Trophoblast cell (in vitro differentiated cells and primary cell): ENCODE measurements at regions not wholly inside any gene's neighbourhood (a gene's known extent, or its start where the extent isn't known, plus 50 kb on each side); places are given as distances from the start of the nearest gene placed in this dataset.

ENCODE experiments used
- DNase-seq, 2 donors: peaks; one replicate each; pipeline ENCODE4 v3.0.0-alpha.2; 2016
- H2AFZ ChIP-seq: 2 replicates; pipeline ENCODE4 v1.6.1; 2013; ENCODE audit warnings: low read length, moderate library complexity, mild to moderate bottlenecking; ENCODE audit not compliant: insufficient read depth, poor library complexity
- H2AK5ac ChIP-seq: 2 replicates; pipeline ENCODE4 v1.6.1; 2013; ENCODE audit warnings: mild to moderate bottlenecking, low read length
- H2BK120ac ChIP-seq: 2 replicates; pipeline ENCODE4 v1.6.1; 2013; ENCODE audit warnings: low read length, mild to moderate bottlenecking, moderate library complexity; ENCODE audit not compliant: insufficient read depth, poor library complexity
- H2BK12ac ChIP-seq: 2 replicates; pipeline ENCODE4 v1.6.1; 2013; ENCODE audit warnings: mild to moderate bottlenecking, low read length, moderate library complexity
- H2BK5ac ChIP-seq: 2 replicates; pipeline ENCODE4 v1.6.1; 2013; ENCODE audit warnings: low read length, low read depth, moderate library complexity, mild to moderate bottlenecking; ENCODE audit not compliant: poor library complexity
- H3K14ac ChIP-seq: 2 replicates; pipeline ENCODE4 v1.6.1; 2013; ENCODE audit warnings: mild to moderate bottlenecking, low read length
- H3K18ac ChIP-seq: 2 replicates; pipeline ENCODE4 v1.6.1; 2013; ENCODE audit warnings: mild to moderate bottlenecking, low read length
- H3K23ac ChIP-seq: 2 replicates; pipeline ENCODE4 v1.6.1; 2013; ENCODE audit warnings: low read length
- H3K27ac ChIP-seq: 2 replicates; pipeline ENCODE4 v1.5.1; 2013; ENCODE audit warnings: low read depth, mild to moderate bottlenecking, inconsistent platforms, low read length, moderate library complexity
- H3K27me3 ChIP-seq: 2 replicates; pipeline ENCODE4 v1.6.1; 2013; ENCODE audit warnings: inconsistent platforms, mild to moderate bottlenecking, low read length, moderate library complexity; ENCODE audit not compliant: insufficient read depth
- H3K36me3 ChIP-seq, 2 experiments: 1 replicate in 1 of 2; 2 replicates in 1 of 2; pipeline ENCODE4 v1.6.1; 2013; ENCODE audit warnings: low read length in 2 of 2, mild to moderate bottlenecking in 2 of 2, moderate library complexity in 1 of 2; ENCODE audit not compliant: insufficient read depth in 2 of 2, control insufficient read depth in 1 of 2
- H3K4ac ChIP-seq: 2 replicates; pipeline ENCODE4 v1.6.1; 2013; ENCODE audit warnings: low read depth, mild to moderate bottlenecking, low read length, moderate library complexity
- H3K4me1 ChIP-seq, 2 experiments: 1 replicate in 1 of 2; 2 replicates in 1 of 2; pipeline ENCODE4 v1.6.1; 2013; ENCODE audit warnings: low read length in 2 of 2, mild to moderate bottlenecking in 2 of 2, moderate library complexity in 1 of 2; ENCODE audit not compliant: insufficient read depth in 2 of 2, control insufficient read depth in 1 of 2
- H3K4me2 ChIP-seq: 2 replicates; pipeline ENCODE4 v1.6.1; 2013; ENCODE audit warnings: inconsistent platforms, mild to moderate bottlenecking, low read length, moderate library complexity
- H3K4me3 ChIP-seq: 2 replicates; pipeline ENCODE4 v1.5.1; 2013; ENCODE audit warnings: mild to moderate bottlenecking, low read depth, low read length, inconsistent platforms
- H3K79me1 ChIP-seq: one replicate; pipeline ENCODE4 v1.6.1; 2013; ENCODE audit warnings: low read length
- H3K79me2 ChIP-seq: 2 replicates; pipeline ENCODE4 v1.6.1; 2013; ENCODE audit warnings: low read length, mild to moderate bottlenecking; ENCODE audit not compliant: control insufficient read depth, insufficient read depth, poor library complexity
- H3K9ac ChIP-seq: 2 replicates; pipeline ENCODE4 v1.6.1; 2013; ENCODE audit warnings: mild to moderate bottlenecking, low read length
- H3K9me3 ChIP-seq: 2 replicates; pipeline ENCODE4 v1.6.1; 2013; ENCODE audit warnings: low read depth, mild to moderate bottlenecking, control low read depth, inconsistent platforms, low read length; ENCODE audit not compliant: insufficient read depth
- H4K12ac ChIP-seq: 2 replicates; pipeline ENCODE4 v1.6.1; 2013; ENCODE audit warnings: low read depth, mild to moderate bottlenecking, low read length, moderate library complexity
- H4K8ac ChIP-seq: 2 replicates; pipeline ENCODE4 v1.6.1; 2013; ENCODE audit warnings: low read depth, mild to moderate bottlenecking, low read length, moderate library complexity
- H4K91ac ChIP-seq: one replicate; pipeline ENCODE4 v1.6.1; 2013; ENCODE audit warnings: low read depth, mild to moderate bottlenecking, low read length, moderate library complexity
- WGBS: extraction: QIAGEN DNeasy Blood & Tissue Kit; methylation state at CpG from one replicate; pipeline ENCODE4 v1.1.7; 2013; ENCODE audit warnings: missing lambda C conversion rate; ENCODE audit not compliant: insufficient read length, insufficient coverage; ENCODE audit errors: extremely low coverage; 5-methylcytosine and 5-hydroxymethylcytosine counted together

DNA sequence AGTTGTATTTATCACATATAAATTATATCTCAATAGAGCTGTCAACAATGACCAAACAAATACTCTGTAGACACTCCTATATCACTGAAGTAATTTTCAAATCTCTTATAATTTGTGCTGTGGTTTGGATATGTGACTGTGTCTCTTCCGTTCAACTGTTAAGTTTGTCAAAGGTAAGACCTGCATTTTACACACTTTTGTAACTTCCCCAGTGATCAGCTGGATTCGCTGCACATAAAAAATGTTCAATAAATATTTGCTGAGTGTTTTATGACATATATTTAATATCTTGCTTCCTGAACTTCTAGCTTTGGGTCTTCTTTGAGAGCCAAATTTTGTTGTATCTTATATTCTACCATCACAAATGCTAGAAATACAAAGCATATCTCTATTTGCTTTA, 57.3 kb upstream of the ROCK1 start:
- H3K27ac ChIP-seq = no peak overlapping the region
- no peak overlapping the region for H2BK12ac ChIP-seq
- H3K9ac ChIP-seq = no peak overlapping the region
- H3K4me1 ChIP-seq = no peaks in the 10 kb centered on the region
- H4K91ac ChIP-seq = no peak overlapping the region
- no peaks in the 10 kb centered on the region for H3K36me3 ChIP-seq
- WGBS = no CpG with 5 or more reads among the region's 2 CpGs
- H4K12ac ChIP-seq = no peak overlapping the region
- no peaks in the 10 kb centered on the region for H3K27me3 ChIP-seq
- H3K9me3 ChIP-seq = no peaks in the 10 kb centered on the region
- no peak overlapping the region for H3K14ac ChIP-seq
- H3K4me3 ChIP-seq = no peak overlapping the region
- no peak for DNase-seq
- no peaks in the 10 kb centered on the region for H3K79me2 ChIP-seq
- no peak overlapping the region for H3K4me2 ChIP-seq
- no peaks in the 10 kb centered on the region for H3K79me1 ChIP-seq
- H3K4ac ChIP-seq = no peak overlapping the region
- H2BK120ac ChIP-seq = no peak overlapping the region
- no peak overlapping the region for H2AFZ ChIP-seq
- no peak overlapping the region for H2AK5ac ChIP-seq
- no peak overlapping the region for H3K23ac ChIP-seq
- no peak overlapping the region for H2BK5ac ChIP-seq
- H4K8ac ChIP-seq = no peak overlapping the region
- H3K18ac ChIP-seq = no peak overlapping the region

DNA sequence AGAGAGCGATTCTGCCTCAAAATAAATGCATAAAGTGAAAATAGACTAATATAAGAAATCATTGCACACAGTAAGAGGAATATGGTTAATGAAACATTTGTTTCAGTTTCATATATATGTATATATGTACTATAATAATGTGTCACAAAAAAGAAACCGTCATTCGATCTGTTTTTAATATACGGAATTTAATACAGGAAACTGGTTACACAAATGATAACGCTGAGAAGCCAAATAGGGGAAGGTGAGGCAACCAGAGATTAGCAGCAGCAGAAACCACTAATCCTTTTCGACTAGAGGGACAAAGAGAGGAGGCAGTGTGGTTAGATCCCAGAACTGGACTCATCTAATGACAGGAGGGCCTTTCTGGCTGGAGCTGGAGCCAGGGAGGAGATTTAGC, 64.2 kb upstream of the GREB1L start:
- Histone ChIP-seq H3K4me1 (no peaks in the 10 kb centered on the region), H3K79me2 (no peaks in the 10 kb centered on the region), H3K27ac (no peak overlapping the region), H3K4me2 (no peak overlapping the region), H4K12ac (no peak overlapping the region), H2BK120ac (no peak overlapping the region), H3K18ac (no peak overlapping the region), H3K9me3 (no peaks in the 10 kb centered on the region), H4K91ac (no peak overlapping the region), H3K36me3 (no peaks in the 10 kb centered on the region), H3K14ac (no peak overlapping the region), H2BK12ac (no peak overlapping the region), H2BK5ac (no peak overlapping the region), H2AFZ (no peak overlapping the region), H4K8ac (no peak overlapping the region), H3K9ac (no peak overlapping the region), H2AK5ac (no peak overlapping the region), H3K79me1 (no peaks in the 10 kb centered on the region), H3K23ac (no peak overlapping the region), H3K4ac (no peak overlapping the region), H3K27me3 (no peaks in the 10 kb centered on the region), H3K4me3 (no peak overlapping the region)
- DNase-seq = no peak
- no CpG with 5 or more reads among the region's 6 CpGs for WGBS

DNA sequence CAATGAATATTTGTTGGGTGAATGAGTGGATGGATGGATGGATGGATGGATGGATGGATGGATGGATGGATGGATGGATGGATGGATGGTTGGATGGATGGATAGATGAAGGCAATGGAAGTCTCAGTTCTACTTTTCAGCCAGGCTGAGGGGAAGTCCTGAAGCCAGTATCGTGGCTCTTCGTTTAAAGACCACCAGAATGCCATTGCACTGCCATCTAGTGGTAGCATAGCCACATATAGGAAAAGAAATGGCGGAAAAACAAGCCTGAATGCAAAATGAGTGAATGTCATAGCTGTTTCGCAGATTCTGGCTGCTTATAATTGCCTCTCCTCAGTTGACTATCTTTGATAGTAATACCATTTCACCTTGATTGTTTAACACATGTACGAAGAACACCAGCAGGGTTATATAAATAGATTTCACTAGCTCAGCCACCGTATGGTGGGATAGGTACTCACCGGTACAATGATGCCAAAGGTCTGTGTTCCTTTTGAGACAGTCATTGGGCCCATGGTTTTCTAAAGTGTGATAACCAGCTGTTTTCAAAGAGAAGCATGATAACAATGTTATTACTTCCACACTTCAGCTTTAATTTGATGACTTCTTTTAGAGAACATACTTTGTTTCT, 62.3 kb upstream of the GREB1L start:
- peak; percentile 32 to 86 for DNase-seq
- Histone ChIP-seq H3K4ac (no peak overlapping the region), H2AK5ac (no peak overlapping the region), H4K91ac (no peak overlapping the region), H2BK12ac (no peak overlapping the region), H3K4me3 (no peak overlapping the region), H3K18ac (no peak overlapping the region), H3K4me1 (peaks cover 2 to 9% of the 10 kb centered on the region in 2 experiments), H2BK120ac (no peak overlapping the region), H3K23ac (no peak overlapping the region), H3K79me2 (no peaks in the 10 kb centered on the region), H3K27ac (no peak overlapping the region), H3K9me3 (no peaks in the 10 kb centered on the region), H2BK5ac (no peak overlapping the region), H4K12ac (no peak overlapping the region), H3K36me3 (no peaks in the 10 kb centered on the region), H3K14ac (no peak overlapping the region), H3K9ac (no peak overlapping the region), H4K8ac (no peak overlapping the region), H3K4me2 (no peak overlapping the region), H3K27me3 (no peaks in the 10 kb centered on the region), H3K79me1 (no peaks in the 10 kb centered on the region), H2AFZ (no peak overlapping the region)
- no CpG with 5 or more reads among the region's 7 CpGs for whole genome bisulfite sequencing

DNA sequence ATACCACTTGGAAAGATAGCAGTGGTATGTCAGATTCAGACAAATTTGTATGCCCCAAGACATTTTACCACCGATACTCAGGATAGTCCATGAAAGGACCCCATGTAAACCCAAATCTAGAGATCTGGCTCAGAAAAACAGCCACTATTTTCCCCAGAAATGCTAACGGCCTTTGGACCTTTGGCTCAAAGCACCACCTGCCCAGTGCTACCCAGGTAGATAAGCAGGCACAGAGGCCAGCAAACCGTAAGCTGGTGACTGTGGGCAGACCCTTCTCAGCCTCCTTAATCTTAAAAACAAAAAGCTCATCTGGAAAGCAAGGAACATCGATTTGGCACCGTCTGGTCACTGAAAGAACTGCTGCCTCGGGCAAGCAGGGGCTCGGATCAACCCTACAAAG, 61.4 kb upstream of the GREB1L start:
- WGBS = no CpG with 5 or more reads among the region's 7 CpGs
- Histone ChIP-seq H3K9me3 (no peaks in the 10 kb centered on the region), H3K4ac (no peak overlapping the region), H3K23ac (no peak overlapping the region), H2BK12ac (no peak overlapping the region), H3K9ac (no peak overlapping the region), H3K36me3 (no peaks in the 10 kb centered on the region), H4K8ac (no peak overlapping the region), H3K18ac (no peak overlapping the region), H2BK120ac (no peak overlapping the region), H3K14ac (no peak overlapping the region), H3K4me2 (no peak overlapping the region), H2AFZ (no peak overlapping the region), H3K27ac (no peak overlapping the region), H2BK5ac (no peak overlapping the region), H3K79me1 (no peaks in the 10 kb centered on the region), H2AK5ac (no peak overlapping the region), H4K12ac (no peak overlapping the region), H4K91ac (no peak overlapping the region), H3K4me1 (peaks cover 3 to 9% of the 10 kb centered on the region in 2 experiments), H3K79me2 (no peaks in the 10 kb centered on the region), H3K27me3 (no peaks in the 10 kb centered on the region), H3K4me3 (no peak overlapping the region)
- no peak for DNase-seq
